ENCODE measurements at regions not wholly inside any gene's neighbourhood (a gene's known extent, or its start where the extent isn't known, plus 50 kb on each side); places are given as distances from the start of the nearest gene placed in this dataset.

GRCh38 chr20:50388733-50389437 is 121.3 kb upstream of the PTPN1 start:
- DNase-seq (ENCODE audit: low read depth in 1 of 2, low spot score in 1 of 2) = no peak

- no peak for DNase-seq (ENCODE audit: low read depth in 1 of 2, low spot score in 1 of 2)
These were observed 120.8 kb upstream of the PTPN1 start for GRCh38 chr20:50389438-50389807.

- no peak for DNase-seq (ENCODE audit: low read depth in 1 of 2, low spot score in 1 of 2)
These were observed 120.1 kb upstream of the PTPN1 start for GRCh38 chr20:50389808-50390684.

- DNase-seq (ENCODE audit: low read depth in 1 of 2, low spot score in 1 of 2) = no peak
These were observed 119.3 kb upstream of the PTPN1 start for GRCh38 chr20:50390685-50391443.

DNA sequence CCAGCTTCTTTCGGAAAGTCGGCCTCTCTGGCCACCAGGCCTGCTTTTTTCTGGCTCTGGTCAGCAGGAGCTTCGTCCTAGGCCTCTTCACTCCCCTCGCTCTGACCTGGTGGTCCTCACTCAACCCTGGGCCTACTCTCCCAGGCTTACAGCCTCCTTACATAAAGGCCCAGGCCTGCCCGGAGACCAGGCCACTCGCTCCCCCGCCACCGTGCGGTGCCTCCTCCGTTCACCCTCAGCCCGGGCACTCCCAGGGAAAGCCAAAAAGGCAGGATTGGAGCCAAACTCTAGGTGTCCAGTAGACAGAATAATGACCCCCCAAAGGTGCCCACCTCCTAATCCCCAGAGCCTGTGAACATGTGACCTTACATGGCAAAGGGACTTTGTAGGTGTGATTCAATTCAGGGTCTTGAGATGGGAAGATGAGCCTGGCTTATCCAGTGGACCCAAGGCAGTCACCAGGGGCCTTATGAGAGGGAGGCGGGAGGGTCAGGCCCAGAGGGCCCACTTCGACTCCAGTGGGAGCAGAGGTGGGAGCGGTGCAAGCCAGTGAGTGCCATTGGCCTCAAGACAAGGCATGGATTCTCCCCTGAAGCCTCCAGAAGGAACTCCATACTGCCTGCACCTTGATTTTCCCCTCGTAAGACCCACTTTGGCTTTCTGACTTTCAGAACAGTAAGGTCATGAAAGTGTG is 118.6 kb upstream of the PTPN1 start:
- DNase-seq (ENCODE audit: low read depth in 1 of 2, low spot score in 1 of 2) = no peak

GRCh38 chr20:50392138-50392866 is 117.9 kb upstream of the PTPN1 start:
- DNase-seq (ENCODE audit: low read depth in 1 of 2, low spot score in 1 of 2) = no peak

DNA sequence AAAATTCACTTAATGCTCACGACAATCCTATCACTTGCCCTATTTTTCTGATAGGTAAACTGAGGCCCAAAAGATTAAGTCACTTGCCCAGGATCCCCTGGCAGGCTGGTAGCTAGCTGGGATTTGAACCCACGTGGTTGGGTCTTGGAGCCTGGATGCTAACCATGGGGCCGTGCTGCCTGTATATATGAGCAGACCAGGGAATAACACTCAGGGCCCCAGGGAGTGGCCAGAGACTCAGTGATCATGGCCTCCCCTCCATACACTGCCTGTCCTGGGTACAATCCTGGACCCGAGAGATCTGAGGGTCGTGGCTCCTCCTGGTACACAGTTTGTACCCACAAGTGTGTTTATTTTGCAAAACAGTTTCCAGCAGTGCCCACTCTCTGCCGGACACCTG is 116.9 kb upstream of the PTPN1 start:
- no peak for DNase-seq (ENCODE audit: low read depth in 1 of 2, low spot score in 1 of 2)

DNA sequence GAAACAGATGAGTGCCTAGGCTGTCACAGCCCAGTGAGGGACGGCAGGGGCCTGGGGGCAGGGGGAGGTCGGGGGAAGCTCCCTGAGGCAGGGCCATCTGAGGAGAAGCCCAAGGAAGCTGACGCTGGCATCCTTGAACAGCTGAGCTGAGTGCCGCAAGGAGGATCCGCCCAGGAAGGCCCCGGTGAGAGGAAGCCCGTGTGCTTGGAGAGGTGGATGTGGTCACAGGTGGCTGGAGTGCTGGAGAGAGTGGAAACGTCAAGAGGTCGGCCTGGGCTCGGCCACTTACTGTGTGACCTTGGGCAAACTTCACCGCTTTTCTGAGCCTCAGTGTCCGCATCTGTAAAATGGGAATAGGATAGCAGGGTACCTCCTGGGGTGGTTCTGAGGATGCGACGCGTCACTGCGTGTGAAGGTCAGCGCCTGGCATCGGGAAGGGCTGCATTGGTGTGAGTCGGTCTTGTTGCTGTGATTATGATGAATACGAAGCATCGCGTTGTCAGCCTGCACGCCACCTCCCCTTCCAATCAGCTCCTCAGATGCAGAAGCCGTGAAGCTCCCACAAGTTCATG is 116.1 kb upstream of the PTPN1 start:
- no peak for DNase-seq (ENCODE audit: low read depth in 1 of 2, low spot score in 1 of 2)

DNA sequence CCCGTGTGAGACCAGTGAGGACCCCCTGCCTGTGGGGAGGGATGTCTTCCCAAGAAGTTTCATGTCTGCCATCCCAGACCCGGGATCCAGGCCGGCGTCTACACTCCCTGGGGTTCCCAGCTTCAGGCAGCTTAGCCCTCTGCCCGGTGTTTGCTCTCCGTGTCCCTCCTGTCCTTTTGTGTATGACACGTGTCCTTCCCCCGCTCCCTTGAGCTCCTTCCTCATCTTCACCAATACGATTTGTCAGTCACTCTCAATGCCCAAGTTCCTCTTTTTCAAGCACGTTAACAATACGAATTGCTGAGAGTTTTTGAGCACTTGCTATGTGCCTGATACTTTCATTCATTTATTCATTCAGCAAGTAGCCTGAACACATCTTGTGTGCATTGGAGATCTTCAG is 115.6 kb upstream of the PTPN1 start:
- no peak for DNase-seq (ENCODE audit: low read depth in 1 of 2, low spot score in 1 of 2)

DNA sequence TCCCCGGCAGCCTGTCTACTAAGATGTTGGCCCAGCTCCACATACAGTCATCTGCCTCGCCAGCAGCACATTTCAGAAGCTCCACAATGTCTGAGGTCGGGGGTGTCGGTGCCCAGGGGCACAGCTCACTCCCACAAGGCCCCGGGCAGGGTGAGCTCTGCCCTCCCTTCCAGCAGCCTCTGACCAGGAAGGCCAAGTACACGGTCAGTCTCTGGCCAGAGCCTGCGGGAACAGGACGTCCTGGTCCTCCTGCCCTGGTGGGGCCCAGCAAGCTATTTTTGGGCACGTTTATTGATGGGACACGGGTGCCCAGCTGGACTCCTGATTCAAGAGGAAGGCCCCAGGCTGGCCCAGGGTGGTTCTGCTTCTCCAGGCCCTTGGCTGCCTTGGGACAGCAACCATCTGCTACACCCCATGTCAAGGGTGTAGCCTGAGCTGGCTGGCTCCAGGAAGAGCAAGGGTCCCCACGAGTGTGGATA is 114.9 kb upstream of the PTPN1 start:
- no peak for DNase-seq (ENCODE audit: low read depth in 1 of 2, low spot score in 1 of 2)

DNA sequence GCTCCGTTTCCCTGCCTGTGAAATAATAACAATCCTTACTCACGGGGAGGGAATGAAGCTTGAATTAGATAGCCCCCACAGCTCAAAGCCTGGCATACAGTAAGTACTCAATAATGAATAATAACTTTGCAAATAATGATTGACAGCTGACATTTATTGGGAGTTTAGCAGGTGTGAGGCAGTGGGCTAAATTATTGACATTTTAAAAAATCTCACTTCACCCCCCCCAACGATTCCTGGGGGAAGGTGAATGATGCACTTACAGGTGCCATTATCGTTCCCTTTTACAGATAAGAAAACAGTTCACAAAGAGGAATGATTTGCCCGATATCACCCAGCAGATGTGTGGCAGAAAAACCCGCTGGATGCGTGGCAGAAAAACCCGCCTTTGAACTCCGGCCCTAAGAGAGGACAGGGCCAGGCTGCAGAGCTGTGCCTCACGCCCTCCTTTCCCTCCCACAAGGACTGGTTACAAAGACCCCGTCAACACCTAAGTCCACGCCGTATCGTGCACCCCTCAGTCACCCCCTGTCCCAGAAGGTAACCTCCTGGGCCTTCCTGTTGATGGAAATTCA is 114.2 kb upstream of the PTPN1 start:
- no peak for DNase-seq (ENCODE audit: low read depth in 1 of 2, low spot score in 1 of 2)

GRCh38 chr20:50396623-50397022 is 113.6 kb upstream of the PTPN1 start:
- DNase-seq (ENCODE audit: low read depth in 1 of 2, low spot score in 1 of 2) = no peak

DNA sequence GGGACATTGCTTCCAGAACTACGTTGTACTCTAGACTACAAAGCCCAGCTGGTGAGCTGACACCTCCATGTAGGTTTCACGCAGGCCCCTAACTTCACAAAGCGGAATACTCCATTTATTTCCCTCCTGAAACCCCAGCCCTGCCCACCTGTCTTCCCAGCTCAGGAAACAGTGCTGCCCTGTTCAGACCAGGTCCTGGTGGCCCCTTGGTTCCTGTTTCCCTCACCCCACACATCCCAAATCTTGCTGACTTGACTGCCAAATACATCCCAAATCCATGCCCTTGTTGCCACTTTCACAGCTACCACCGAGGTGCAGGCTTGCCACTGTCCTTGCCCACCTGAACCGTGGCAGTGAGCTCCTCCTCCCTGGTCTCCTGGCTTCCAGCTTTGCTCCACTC is 113.1 kb upstream of the PTPN1 start:
- DNase-seq (ENCODE audit: low read depth in 1 of 2, low spot score in 1 of 2) = no peak

GRCh38 chr20:50398064-50398463 is 112.1 kb upstream of the PTPN1 start:
- DNase-seq (ENCODE audit: low read depth in 1 of 2, low spot score in 1 of 2) = no peak

- no peak for DNase-seq (ENCODE audit: low read depth in 1 of 2, low spot score in 1 of 2)
These were observed 111.7 kb upstream of the PTPN1 start for GRCh38 chr20:50398471-50398820.

DNA sequence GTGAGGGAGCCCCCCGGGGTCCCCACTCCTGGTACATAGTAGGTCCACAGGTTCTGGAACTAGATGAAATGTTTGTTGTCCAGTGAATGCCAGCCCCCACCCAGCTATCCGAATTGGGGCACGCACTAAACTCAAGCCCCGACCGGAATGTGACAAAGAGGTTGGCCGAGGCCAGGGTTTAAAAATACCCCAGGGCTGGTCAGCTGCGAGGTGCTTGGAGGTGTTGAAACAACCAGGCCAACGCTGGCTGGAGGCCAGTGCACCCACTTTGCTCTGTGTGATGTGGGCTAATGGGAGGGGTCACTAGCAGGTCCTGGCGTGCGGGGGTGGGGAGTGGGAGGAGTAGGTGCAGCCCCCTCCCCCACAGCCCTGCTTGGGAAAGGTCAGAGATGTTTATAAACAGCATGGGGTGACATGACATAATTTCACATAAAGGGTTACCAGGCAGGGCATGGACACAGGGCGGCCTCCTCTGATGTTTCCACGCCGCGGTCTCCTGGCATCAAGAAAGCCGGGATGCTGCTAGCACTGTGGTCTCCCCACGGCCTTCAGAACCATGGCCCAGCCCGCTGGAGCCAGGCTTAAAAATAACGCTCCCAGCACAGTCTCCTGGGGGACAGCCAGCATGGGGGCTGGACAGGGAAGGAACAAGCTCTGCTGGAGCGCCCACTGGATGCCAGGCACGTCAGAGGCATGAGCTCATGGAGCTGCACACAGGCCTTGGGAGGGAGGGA is 111.2 kb upstream of the PTPN1 start:
- no peak for DNase-seq (ENCODE audit: low read depth in 1 of 2, low spot score in 1 of 2)

GRCh38 chr20:50399555-50399916 is 110.6 kb upstream of the PTPN1 start:
- DNase-seq (ENCODE audit: low read depth in 1 of 2, low spot score in 1 of 2) = no peak

GRCh38 chr20:50399917-50400704 is 110.1 kb upstream of the PTPN1 start:
- DNase-seq (ENCODE audit: low read depth in 1 of 2, low spot score in 1 of 2) = no peak
